ENCODE measurements at regions not wholly inside any gene's neighbourhood (a gene's known extent, or its start where the extent isn't known, plus 50 kb on each side); places are given as distances from the start of the nearest gene placed in this dataset.

GRCh38 chr6:169165561-169166300 is 87.9 kb downstream of the THBS2 start:
- no peak for DNase-seq (ENCODE audit: low spot score)
- H3K36me3 Mint-ChIP-seq (ENCODE audit: low read depth), result no peaks in the 10 kb centered on the region
- H3K9me3 Mint-ChIP-seq, result no peaks in the 10 kb centered on the region
- intact Hi-C loops (cut with micrococcal nuclease), result no loop called here
- no peaks in the 10 kb centered on the region for H3K4me1 Mint-ChIP-seq (ENCODE audit: low read depth)
- no peak overlapping the region for H3K4me3 Mint-ChIP-seq (ENCODE audit: low read depth)
- no peak overlapping the region for H3K27ac Mint-ChIP-seq
- H3K27me3 Mint-ChIP-seq (ENCODE audit: low read depth), result no peaks in the 10 kb centered on the region

- Mint-ChIP-seq H3K27ac (no peak overlapping the region), H3K36me3 (ENCODE audit: low read depth) (no peaks in the 10 kb centered on the region), H3K27me3 (ENCODE audit: low read depth) (no peaks in the 10 kb centered on the region), H3K4me3 (ENCODE audit: low read depth) (no peak overlapping the region), H3K4me1 (ENCODE audit: low read depth) (no peaks in the 10 kb centered on the region), H3K9me3 (no peaks in the 10 kb centered on the region)
- no peak for DNase-seq (ENCODE audit: low spot score)
- intact Hi-C loops (cut with micrococcal nuclease), result no loop called here
These were observed 88.7 kb downstream of the THBS2 start for GRCh38 chr6:169164986-169165385.

- H3K9me3 Mint-ChIP-seq, result no peaks in the 10 kb centered on the region
- no peak overlapping the region for H3K4me3 Mint-ChIP-seq (ENCODE audit: low read depth)
- no peak for DNase-seq (ENCODE audit: low spot score)
- no peak overlapping the region for H3K27ac Mint-ChIP-seq
- H3K27me3 Mint-ChIP-seq (ENCODE audit: low read depth), result no peaks in the 10 kb centered on the region
- H3K36me3 Mint-ChIP-seq (ENCODE audit: low read depth), result no peaks in the 10 kb centered on the region
- intact Hi-C loops (cut with micrococcal nuclease), result no loop called here
- H3K4me1 Mint-ChIP-seq (ENCODE audit: low read depth), result no peaks in the 10 kb centered on the region
These were observed 89.2 kb downstream of the THBS2 start for GRCh38 chr6:169164451-169164850.

GRCh38 chr6:169163411-169163901 is 90.2 kb downstream of the THBS2 start:
- Mint-ChIP-seq H3K9me3 (no peaks in the 10 kb centered on the region), H3K4me1 (ENCODE audit: low read depth) (no peaks in the 10 kb centered on the region), H3K36me3 (ENCODE audit: low read depth) (no peaks in the 10 kb centered on the region), H3K27ac (no peak overlapping the region), H3K27me3 (ENCODE audit: low read depth) (no peaks in the 10 kb centered on the region), H3K4me3 (ENCODE audit: low read depth) (no peak overlapping the region)
- DNase-seq (ENCODE audit: low spot score), result no peak
- intact Hi-C loops (cut with micrococcal nuclease), result no loop called here

- Mint-ChIP-seq H3K27ac (no peak overlapping the region), H3K36me3 (ENCODE audit: low read depth) (no peaks in the 10 kb centered on the region), H3K27me3 (ENCODE audit: low read depth) (no peaks in the 10 kb centered on the region), H3K4me1 (ENCODE audit: low read depth) (no peaks in the 10 kb centered on the region), H3K9me3 (no peaks in the 10 kb centered on the region), H3K4me3 (ENCODE audit: low read depth) (no peak overlapping the region)
- intact Hi-C loops (cut with micrococcal nuclease), result no loop called here
- DNase-seq (ENCODE audit: low spot score), result no peak
These were observed 90.8 kb downstream of the THBS2 start for GRCh38 chr6:169162752-169163407.

GRCh38 chr6:169162249-169162648 is 91.4 kb downstream of the THBS2 start:
- intact Hi-C loops (cut with micrococcal nuclease), result no loop called here
- Mint-ChIP-seq H3K27me3 (ENCODE audit: low read depth) (no peaks in the 10 kb centered on the region), H3K4me3 (ENCODE audit: low read depth) (no peak overlapping the region), H3K27ac (no peak overlapping the region), H3K36me3 (ENCODE audit: low read depth) (no peaks in the 10 kb centered on the region), H3K4me1 (ENCODE audit: low read depth) (no peaks in the 10 kb centered on the region), H3K9me3 (no peaks in the 10 kb centered on the region)
- DNase-seq (ENCODE audit: low spot score), result no peak

GRCh38 chr6:169161572-169162167 is 92.0 kb downstream of the THBS2 start:
- H3K4me3 Mint-ChIP-seq (ENCODE audit: low read depth), result no peak overlapping the region
- DNase-seq (ENCODE audit: low spot score), result no peak
- H3K27ac Mint-ChIP-seq, result no peak overlapping the region
- intact Hi-C loops (cut with micrococcal nuclease), result no loop called here
- no peaks in the 10 kb centered on the region for H3K4me1 Mint-ChIP-seq (ENCODE audit: low read depth)
- H3K27me3 Mint-ChIP-seq (ENCODE audit: low read depth), result no peaks in the 10 kb centered on the region
- H3K9me3 Mint-ChIP-seq, result no peaks in the 10 kb centered on the region
- H3K36me3 Mint-ChIP-seq (ENCODE audit: low read depth), result no peaks in the 10 kb centered on the region

- intact Hi-C loops (cut with micrococcal nuclease), result no loop called here
- no peaks in the 10 kb centered on the region for H3K36me3 Mint-ChIP-seq (ENCODE audit: low read depth)
- H3K4me3 Mint-ChIP-seq (ENCODE audit: low read depth), result no peak overlapping the region
- H3K4me1 Mint-ChIP-seq (ENCODE audit: low read depth), result no peaks in the 10 kb centered on the region
- no peaks in the 10 kb centered on the region for H3K9me3 Mint-ChIP-seq
- no peak for DNase-seq (ENCODE audit: low spot score)
- no peaks in the 10 kb centered on the region for H3K27me3 Mint-ChIP-seq (ENCODE audit: low read depth)
- H3K27ac Mint-ChIP-seq, result no peak overlapping the region
These were observed 92.6 kb downstream of the THBS2 start for GRCh38 chr6:169160855-169161560.

- no peak for DNase-seq (ENCODE audit: low spot score)
- no peak overlapping the region for H3K27ac Mint-ChIP-seq
- H3K9me3 Mint-ChIP-seq, result no peaks in the 10 kb centered on the region
- intact Hi-C loops (cut with micrococcal nuclease), result no loop called here
- no peak overlapping the region for H3K4me3 Mint-ChIP-seq (ENCODE audit: low read depth)
- no peaks in the 10 kb centered on the region for H3K4me1 Mint-ChIP-seq (ENCODE audit: low read depth)
- no peaks in the 10 kb centered on the region for H3K36me3 Mint-ChIP-seq (ENCODE audit: low read depth)
- no peaks in the 10 kb centered on the region for H3K27me3 Mint-ChIP-seq (ENCODE audit: low read depth)
These were observed 93.4 kb downstream of the THBS2 start for GRCh38 chr6:169160091-169160854.

- intact Hi-C loops (cut with micrococcal nuclease), result no loop called here
- Mint-ChIP-seq H3K4me1 (ENCODE audit: low read depth) (no peaks in the 10 kb centered on the region), H3K27me3 (ENCODE audit: low read depth) (no peaks in the 10 kb centered on the region), H3K36me3 (ENCODE audit: low read depth) (no peaks in the 10 kb centered on the region), H3K27ac (no peak overlapping the region), H3K9me3 (no peaks in the 10 kb centered on the region), H3K4me3 (ENCODE audit: low read depth) (no peak overlapping the region)
- no peak for DNase-seq (ENCODE audit: low spot score)
These were observed 94.3 kb downstream of the THBS2 start for GRCh38 chr6:169159331-169159730.

- no peaks in the 10 kb centered on the region for H3K9me3 Mint-ChIP-seq
- H3K36me3 Mint-ChIP-seq (ENCODE audit: low read depth), result no peaks in the 10 kb centered on the region
- no peaks in the 10 kb centered on the region for H3K4me1 Mint-ChIP-seq (ENCODE audit: low read depth)
- no peaks in the 10 kb centered on the region for H3K27me3 Mint-ChIP-seq (ENCODE audit: low read depth)
- intact Hi-C loops (cut with micrococcal nuclease), result no loop called here
- no peak for DNase-seq (ENCODE audit: low spot score)
- no peak overlapping the region for H3K27ac Mint-ChIP-seq
- H3K4me3 Mint-ChIP-seq (ENCODE audit: low read depth), result no peak overlapping the region
These were observed 95.0 kb downstream of the THBS2 start for GRCh38 chr6:169158691-169159090.

- Mint-ChIP-seq H3K27ac (no peak overlapping the region), H3K27me3 (ENCODE audit: low read depth) (no peaks in the 10 kb centered on the region), H3K36me3 (ENCODE audit: low read depth) (no peaks in the 10 kb centered on the region), H3K4me3 (ENCODE audit: low read depth) (no peak overlapping the region), H3K9me3 (no peaks in the 10 kb centered on the region), H3K4me1 (ENCODE audit: low read depth) (no peaks in the 10 kb centered on the region)
- DNase-seq (ENCODE audit: low spot score), result no peak
- intact Hi-C loops (cut with micrococcal nuclease), result no loop called here
These were observed 95.5 kb downstream of the THBS2 start for GRCh38 chr6:169158174-169158573.

All from activated T-helper 2 cell treated with anti-CD3 and anti-CD28 coated beads, Interferon-gamma antibody, Interleukin-2, Interleukin-4, amounts not matched to agents 10 μg/mL and 5 μg/mL and 100 μg/mL, durations not matched to agents 14 hours and 24 hours and 36 hours (primary cell).